Thyroid gland (tissue), 4 donors: ENCODE measurements at regions not wholly inside any gene's neighbourhood (a gene's known extent, or its start where the extent isn't known, plus 50 kb on each side); places are given as distances from the start of the nearest gene placed in this dataset.

ENCODE experiments used
- DNase-seq, 2 donors: peaks; one replicate each; pipeline ENCODE4 v3.0.0-alpha.2; 2019
- H3K27ac ChIP-seq, 3 donors: fragments of 200-600 bp; sonication (generic); 1 replicate in 2 of 3; 2 replicates in 1 of 3; pipeline ENCODE4 v1.5.1; 2016 to 2019; ENCODE audit warnings: mild to moderate bottlenecking in 1 of 3, moderate library complexity in 1 of 3
- H3K27me3 ChIP-seq: fragments of 200-600 bp; sonication (generic); one replicate; pipeline ENCODE4 v1.5.1; 2019
- H3K36me3 ChIP-seq, 2 donors: fragments of 200-600 bp; sonication (generic); one replicate each; pipeline ENCODE4 v1.5.1; 2016 to 2019
- H3K4me1 ChIP-seq, 2 donors: fragments of 200-600 bp; sonication (generic); one replicate each; pipeline ENCODE4 v1.5.1; 2017 to 2019
- H3K4me3 ChIP-seq, 3 donors: fragments of 200-600 bp; sonication (generic); replicated peaks in 1 of 3; 1 replicate in 2 of 3; 2 replicates in 1 of 3; pipeline ENCODE4 v1.5.1; 2016; ENCODE audit warnings: mild to moderate bottlenecking in 1 of 3
- H3K9me3 ChIP-seq: fragments of 200-600 bp; sonication (generic); one replicate; pipeline ENCODE4 v1.5.1; 2017
- POLR2A ChIP-seq, 2 donors: fragments of 450-650 bp; IDR thresholded peaks; one replicate each; pipeline ENCODE4 v1.6.1; 2017; ENCODE audit warnings: antibody characterized with exemption in 2 of 2, mild to moderate bottlenecking in 2 of 2, moderate library complexity in 1 of 2
- WGBS, 2 donors: methylation state at CpG; one replicate each; pipeline ENCODE4 v1.1.5; 2017; 5-methylcytosine and 5-hydroxymethylcytosine counted together
- intact Hi-C: fragments of 100-400 bp; cut with DNase I; formaldehyde crosslinking; loops from one replicate; pipeline ENCODE4 v1.15.1; 2023
- TF ChIP-seq, protein P1 (sequence below), 6 experiments: fragments of 200-600 bp in 3 of 6; fragments of 450-650 bp in 3 of 6; sonication (generic) in 3 of 6; IDR thresholded peaks; one replicate each; pipeline ENCODE4 v1.5.1; 2016 to 2019; ENCODE audit warnings: antibody characterized with exemption in 6 of 6, mild to moderate bottlenecking in 2 of 6, inconsistent platforms in 1 of 6, moderate library complexity in 1 of 6

DNA sequence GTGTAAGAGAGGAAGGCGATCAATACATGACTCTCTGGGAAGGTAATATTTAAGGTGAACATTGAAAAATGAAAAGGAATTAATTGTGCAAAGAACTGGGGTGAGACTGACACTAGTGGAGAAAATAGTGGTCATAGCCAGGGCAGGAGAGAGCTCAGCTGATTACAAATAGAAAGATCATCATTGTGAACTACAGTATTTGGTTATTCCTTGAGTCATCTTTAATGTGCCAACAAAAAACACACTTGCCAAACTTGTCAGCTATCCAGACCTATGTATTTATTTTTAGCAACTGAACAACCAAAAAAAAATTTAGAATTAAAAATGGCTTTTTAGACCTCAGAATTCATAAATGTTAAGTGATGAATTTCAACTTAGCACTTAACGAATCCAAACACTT, 749.8 kb upstream of the CDH9 start:
- intact Hi-C loops: no loop called here
- no peak for TF ChIP-seq POLR2A (IDR thresholded peaks at IDR 0.05)
- TF ChIP-seq, protein P1, sequence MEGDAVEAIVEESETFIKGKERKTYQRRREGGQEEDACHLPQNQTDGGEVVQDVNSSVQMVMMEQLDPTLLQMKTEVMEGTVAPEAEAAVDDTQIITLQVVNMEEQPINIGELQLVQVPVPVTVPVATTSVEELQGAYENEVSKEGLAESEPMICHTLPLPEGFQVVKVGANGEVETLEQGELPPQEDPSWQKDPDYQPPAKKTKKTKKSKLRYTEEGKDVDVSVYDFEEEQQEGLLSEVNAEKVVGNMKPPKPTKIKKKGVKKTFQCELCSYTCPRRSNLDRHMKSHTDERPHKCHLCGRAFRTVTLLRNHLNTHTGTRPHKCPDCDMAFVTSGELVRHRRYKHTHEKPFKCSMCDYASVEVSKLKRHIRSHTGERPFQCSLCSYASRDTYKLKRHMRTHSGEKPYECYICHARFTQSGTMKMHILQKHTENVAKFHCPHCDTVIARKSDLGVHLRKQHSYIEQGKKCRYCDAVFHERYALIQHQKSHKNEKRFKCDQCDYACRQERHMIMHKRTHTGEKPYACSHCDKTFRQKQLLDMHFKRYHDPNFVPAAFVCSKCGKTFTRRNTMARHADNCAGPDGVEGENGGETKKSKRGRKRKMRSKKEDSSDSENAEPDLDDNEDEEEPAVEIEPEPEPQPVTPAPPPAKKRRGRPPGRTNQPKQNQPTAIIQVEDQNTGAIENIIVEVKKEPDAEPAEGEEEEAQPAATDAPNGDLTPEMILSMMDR (IDR thresholded peaks at IDR 0.05): no peak
- Histone ChIP-seq H3K9me3 (no peaks in the 10 kb centered on the region), H3K4me3 (no peak overlapping the region), H3K27ac (no peak overlapping the region), H3K4me1 (no peaks in the 10 kb centered on the region), H3K27me3 (no peaks in the 10 kb centered on the region), H3K36me3 (no peaks in the 10 kb centered on the region)
- WGBS, 2 donors: 94 to 96% methylated on average over 2 of the region's 2 CpGs
- no peak for DNase-seq

DNA sequence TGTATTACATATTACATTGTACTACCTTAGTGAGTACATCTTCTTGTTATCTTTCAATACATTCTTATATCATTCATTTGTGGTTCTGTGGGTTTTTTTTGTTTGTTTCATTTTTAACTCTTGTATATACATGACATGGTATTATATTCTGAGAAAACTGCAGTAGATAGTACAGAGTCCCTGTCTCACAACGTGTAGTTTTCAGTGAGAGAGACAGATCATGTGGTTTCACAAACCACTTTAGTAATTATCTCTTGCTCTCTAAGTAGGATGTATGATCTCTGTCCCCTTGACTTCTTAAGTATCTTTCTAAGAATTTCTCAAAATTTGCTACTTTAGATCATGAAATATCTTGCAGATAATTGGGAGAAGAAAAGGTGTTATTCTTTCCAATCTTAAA, 745.9 kb upstream of the CDH9 start:
- H3K27ac ChIP-seq: no peak overlapping the region
- intact Hi-C loops: no loop called here
- H3K36me3 ChIP-seq: no peaks in the 10 kb centered on the region
- H3K4me1 ChIP-seq: no peaks in the 10 kb centered on the region
- no peaks in the 10 kb centered on the region for H3K9me3 ChIP-seq
- H3K4me3 ChIP-seq: no peak overlapping the region
- no peak for DNase-seq
- TF ChIP-seq POLR2A (IDR thresholded peaks at IDR 0.05): no peak
- TF ChIP-seq, protein P1 (IDR thresholded peaks at IDR 0.05): no peak
- H3K27me3 ChIP-seq: no peaks in the 10 kb centered on the region
- 32 to 78% methylated on average over 1 of the region's 1 CpG for WGBS, 2 donors

DNA sequence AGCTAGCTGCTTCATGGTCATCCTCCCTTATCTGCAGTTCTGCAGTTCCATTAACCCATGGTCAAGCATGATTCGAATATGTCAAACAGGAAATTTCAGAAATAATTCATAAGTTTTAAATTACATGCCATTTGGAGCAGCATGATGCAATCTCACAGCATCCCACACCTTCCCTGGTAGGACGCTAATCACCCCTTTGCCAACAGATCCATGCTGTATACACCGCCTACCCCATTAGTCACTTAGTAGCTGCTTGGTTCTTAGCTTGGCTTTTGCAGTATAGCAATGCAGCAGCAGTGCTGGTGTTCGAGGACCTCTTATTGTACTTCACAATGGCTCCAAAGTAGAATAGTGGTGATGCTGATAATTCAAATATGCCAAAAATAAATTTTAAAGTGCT, 739.7 kb upstream of the CDH9 start:
- H3K36me3 ChIP-seq: no peaks in the 10 kb centered on the region
- no peak overlapping the region for H3K4me3 ChIP-seq
- intact Hi-C loops: no loop called here
- no peak overlapping the region for H3K27ac ChIP-seq
- H3K4me1 ChIP-seq: no peaks in the 10 kb centered on the region
- no peak for DNase-seq
- H3K27me3 ChIP-seq: no peaks in the 10 kb centered on the region
- WGBS, 2 donors: 82 to 89% methylated on average over 4 of the region's 4 CpGs
- H3K9me3 ChIP-seq: no peaks in the 10 kb centered on the region
- TF ChIP-seq, protein P1 (IDR thresholded peaks at IDR 0.05): no peak
- no peak for TF ChIP-seq POLR2A (IDR thresholded peaks at IDR 0.05)

DNA sequence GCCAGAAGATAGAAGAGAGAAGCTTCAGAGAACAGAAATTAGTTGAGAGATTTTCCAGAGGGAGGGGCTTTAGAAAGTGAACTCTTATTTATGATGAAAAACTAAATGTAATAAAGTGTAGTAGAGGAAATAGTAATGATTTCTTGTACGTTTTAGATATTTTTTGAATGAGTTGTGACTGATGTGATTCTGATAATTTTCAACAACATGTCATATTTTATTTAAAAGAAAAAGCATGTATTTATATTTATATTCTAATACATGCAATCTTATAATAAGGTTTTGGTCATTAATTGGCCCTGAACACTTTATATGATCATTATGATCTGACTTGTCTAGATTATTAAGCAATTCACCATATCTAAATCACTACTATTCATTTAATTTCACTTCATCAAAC, 735.2 kb upstream of the CDH9 start:
- H3K36me3 ChIP-seq: no peaks in the 10 kb centered on the region
- intact Hi-C loops: no loop called here
- DNase-seq: no peak
- H3K4me1 ChIP-seq: no peaks in the 10 kb centered on the region
- no peak overlapping the region for H3K4me3 ChIP-seq
- no peak overlapping the region for H3K27ac ChIP-seq
- TF ChIP-seq, protein P1 (IDR thresholded peaks at IDR 0.05): no peak
- 64 to 75% methylated on average over 1 of the region's 1 CpG for WGBS, 2 donors
- H3K9me3 ChIP-seq: no peaks in the 10 kb centered on the region
- no peaks in the 10 kb centered on the region for H3K27me3 ChIP-seq

DNA sequence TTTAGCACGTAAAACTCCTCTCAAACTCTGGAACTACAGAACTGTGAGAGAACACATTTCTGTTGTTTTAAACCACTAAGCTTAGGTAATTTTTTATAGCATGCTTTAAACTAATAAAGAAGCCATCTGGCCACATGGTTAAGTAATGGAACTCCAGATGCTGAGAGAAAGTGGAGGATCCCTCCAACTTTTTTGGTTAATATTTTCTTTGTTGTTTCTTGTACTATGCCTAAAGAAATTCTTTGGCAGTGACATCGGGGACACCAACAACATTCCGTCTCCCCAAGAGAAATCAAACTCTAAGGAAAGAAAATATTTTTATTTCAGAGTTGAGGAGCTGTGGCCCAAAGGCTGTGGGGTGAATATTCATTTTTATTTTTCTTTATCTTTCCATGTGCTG, 734.8 kb upstream of the CDH9 start:
- Histone ChIP-seq H3K27me3 (no peaks in the 10 kb centered on the region), H3K4me1 (no peaks in the 10 kb centered on the region), H3K27ac (no peak overlapping the region), H3K9me3 (no peaks in the 10 kb centered on the region), H3K4me3 (no peak overlapping the region), H3K36me3 (no peaks in the 10 kb centered on the region)
- intact Hi-C loops: no loop called here
- DNase-seq: no peak
- 59 to 70% methylated on average over 3 of the region's 3 CpGs for WGBS, 2 donors
- no peak for TF ChIP-seq POLR2A (IDR thresholded peaks at IDR 0.05)
- TF ChIP-seq, protein P1 (IDR thresholded peaks at IDR 0.05): no peak
